ENCODE measurements at regions not wholly inside any gene's neighbourhood (a gene's known extent, or its start where the extent isn't known, plus 50 kb on each side); places are given as distances from the start of the nearest gene placed in this dataset.

GRCh38 chr4:18366136-18366535 is 344.6 kb upstream of the LCORL start:
- H3K36me3 ChIP-seq (replicated peaks in 1 of 2): no peaks in the 10 kb centered on the region
- H3K4me1 ChIP-seq (replicated peaks in 1 of 2): no peaks in the 10 kb centered on the region
- H3K27ac ChIP-seq: no peak overlapping the region
- 79 to 91% (median 87%) methylated on average over 2 to 3 of the region's 3 CpGs for WGBS, 4 donors
- H3K9me3 ChIP-seq (replicated peaks in 1 of 3): no peaks in the 10 kb centered on the region
- intact Hi-C loops (cut with DNase I): no loop called here
- no peak for TF ChIP-seq CTCF (IDR thresholded peaks at IDR 0.05)
- no peak for TF ChIP-seq POLR2A (IDR thresholded peaks at IDR 0.05)
- H3K4me3 ChIP-seq: no peak overlapping the region
- no peak for DNase-seq
- H3K27me3 ChIP-seq: no peaks in the 10 kb centered on the region

- Histone ChIP-seq H3K27ac (no peak overlapping the region), H3K4me1 (replicated peaks in 1 of 2) (no peaks in the 10 kb centered on the region), H3K4me3 (no peak overlapping the region), H3K9me3 (replicated peaks in 1 of 3) (no peaks in the 10 kb centered on the region), H3K27me3 (no peaks in the 10 kb centered on the region), H3K36me3 (replicated peaks in 1 of 2) (no peaks in the 10 kb centered on the region)
- TF ChIP-seq CTCF (IDR thresholded peaks at IDR 0.05) (no peak), POLR2A (IDR thresholded peaks at IDR 0.05) (no peak)
- WGBS, 4 donors: 91 to 94% (median 93%) methylated on average over 7 of the region's 7 CpGs
- intact Hi-C loops (cut with DNase I): no loop called here
- DNase-seq: no peak
Measured at GRCh38 chr4:18343581-18343980, 322.0 kb upstream of the LCORL start.

GRCh38 chr4:18342847-18343246 is 321.3 kb upstream of the LCORL start:
- no peak for DNase-seq
- intact Hi-C loops (cut with DNase I): no loop called here
- H3K9me3 ChIP-seq (replicated peaks in 1 of 3): no peaks in the 10 kb centered on the region
- no peaks in the 10 kb centered on the region for H3K36me3 ChIP-seq (replicated peaks in 1 of 2)
- no peaks in the 10 kb centered on the region for H3K4me1 ChIP-seq (replicated peaks in 1 of 2)
- no peak overlapping the region for H3K4me3 ChIP-seq
- H3K27ac ChIP-seq: no peak overlapping the region
- WGBS, 4 donors: 79 to 95% (median 86%) methylated on average over 1 to 4 of the region's 4 CpGs
- H3K27me3 ChIP-seq: no peaks in the 10 kb centered on the region
- TF ChIP-seq POLR2A (IDR thresholded peaks at IDR 0.05) (no peak), CTCF (IDR thresholded peaks at IDR 0.05) (no peak)

GRCh38 chr4:18321956-18322530 is 300.5 kb upstream of the LCORL start:
- 70 to 84% (median 79%) methylated on average over 5 of the region's 5 CpGs for WGBS, 4 donors
- Histone ChIP-seq H3K27me3 (no peaks in the 10 kb centered on the region), H3K4me1 (replicated peaks in 1 of 2) (peaks cover 0 to 15% of the 10 kb centered on the region in 2 donors)

More at GRCh38 chr4:18321956-18322530, 300.5 kb upstream of the LCORL start:
- Histone ChIP-seq H3K4me3 (no peak overlapping the region), H3K27ac (no peak overlapping the region), H3K36me3 (replicated peaks in 1 of 2) (no peaks in the 10 kb centered on the region), H3K9me3 (replicated peaks in 1 of 3) (no peaks in the 10 kb centered on the region)
- intact Hi-C loops (cut with DNase I): no loop called here
- DNase-seq: no peak
- TF ChIP-seq CTCF (IDR thresholded peaks at IDR 0.05): no peak
- no peak for TF ChIP-seq POLR2A (IDR thresholded peaks at IDR 0.05)

Data from adrenal gland (tissue), 9 donors.